ENCODE measurements at regions not wholly inside any gene's neighbourhood (a gene's known extent, or its start where the extent isn't known, plus 50 kb on each side); places are given as distances from the start of the nearest gene placed in this dataset.

DNA sequence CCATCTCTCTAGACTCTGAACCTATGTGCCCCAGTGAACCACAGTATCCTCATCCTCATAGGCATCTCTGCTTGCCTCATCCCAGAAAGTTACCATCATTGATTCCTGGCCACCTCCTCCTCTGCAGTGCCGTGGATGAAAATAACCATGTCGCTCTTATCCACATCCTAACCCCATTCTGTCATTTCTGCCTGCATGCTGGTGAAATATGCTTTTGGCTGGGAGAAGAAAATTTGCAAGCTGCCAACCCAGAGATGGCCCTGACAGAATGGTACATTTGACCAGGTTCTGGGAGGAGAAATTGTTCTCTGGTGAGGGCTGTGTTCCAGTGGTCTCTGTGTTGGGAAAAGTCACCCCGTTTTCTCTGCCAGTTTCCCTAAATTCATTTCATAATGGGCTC lies 149.7 kb downstream of the NMUR2 start:
- H3K9me3 ChIP-seq = no peaks in the 10 kb centered on the region
- H3K27ac ChIP-seq = no peak overlapping the region
- 72% methylated on average over 3 of the region's 3 CpGs for WGBS
- H3K27me3 ChIP-seq (replicated peaks; ENCODE audit: insufficient read depth) = no peaks in the 10 kb centered on the region
- H3K4me1 ChIP-seq (replicated peaks) = no peaks in the 10 kb centered on the region
- no peak for TF ChIP-seq POLR2A (IDR thresholded peaks at IDR 0.05)
- TF ChIP-seq POLR2AphosphoS5 (IDR thresholded peaks at IDR 0.05) = no peak
- TF ChIP-seq CTCF (IDR thresholded peaks at IDR 0.05) = no peak
- no peak overlapping the region for H3K4me3 ChIP-seq
- H3K36me3 ChIP-seq = no peaks in the 10 kb centered on the region
- intact Hi-C loops (cut with DNase I) = no loop called here
- no peak for DNase-seq (ENCODE audit: low spot score)

- intact Hi-C loops (cut with DNase I) = no loop called here
- Histone ChIP-seq H3K36me3 (no peaks in the 10 kb centered on the region), H3K4me3 (no peak overlapping the region), H3K27me3 (replicated peaks; ENCODE audit: insufficient read depth) (no peaks in the 10 kb centered on the region), H3K4me1 (replicated peaks) (no peaks in the 10 kb centered on the region), H3K9me3 (no peaks in the 10 kb centered on the region), H3K27ac (no peak overlapping the region)
- no peak for DNase-seq (ENCODE audit: low spot score)
- WGBS = 84% methylated on average over 2 of the region's 2 CpGs
- TF ChIP-seq POLR2A (IDR thresholded peaks at IDR 0.05) (no peak), POLR2AphosphoS5 (IDR thresholded peaks at IDR 0.05) (no peak), CTCF (IDR thresholded peaks at IDR 0.05) (no peak)
These were observed 157.2 kb downstream of the NMUR2 start for GRCh38 chr5:152247850-152248385.

- TF ChIP-seq POLR2A (IDR thresholded peaks at IDR 0.05) (no peak), POLR2AphosphoS5 (IDR thresholded peaks at IDR 0.05) (no peak), CTCF (IDR thresholded peaks at IDR 0.05) (no peak)
- Histone ChIP-seq H3K36me3 (no peaks in the 10 kb centered on the region), H3K4me1 (replicated peaks) (no peaks in the 10 kb centered on the region), H3K27ac (no peak overlapping the region), H3K27me3 (replicated peaks; ENCODE audit: insufficient read depth) (no peaks in the 10 kb centered on the region), H3K9me3 (no peaks in the 10 kb centered on the region), H3K4me3 (no peak overlapping the region)
- no peak for DNase-seq (ENCODE audit: low spot score)
- 16% methylated on average over 5 of the region's 5 CpGs for WGBS
- intact Hi-C loops (cut with DNase I) = no loop called here
These were observed 158.7 kb downstream of the NMUR2 start for GRCh38 chr5:152246401-152246800.

DNA sequence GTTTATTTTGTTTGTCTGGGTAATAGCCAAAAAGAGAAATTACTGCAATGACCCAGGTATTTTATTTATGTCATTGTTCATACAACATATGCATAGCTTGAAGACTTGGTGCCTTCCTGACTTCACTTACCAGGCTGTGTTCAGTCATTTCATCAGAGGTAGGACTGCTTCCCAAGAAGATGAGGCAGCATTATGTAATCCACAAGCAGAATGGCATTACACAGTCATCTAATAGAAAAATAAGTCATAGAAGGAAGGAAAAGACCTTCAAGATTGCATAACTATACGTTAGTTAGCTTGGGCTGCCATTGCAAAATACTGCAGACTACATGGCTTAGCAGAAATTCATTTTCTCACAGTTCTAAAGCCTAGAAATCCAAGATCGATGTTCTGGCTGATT lies 167.5 kb downstream of the NMUR2 start:
- intact Hi-C loops (cut with DNase I) = no loop called here
- H3K4me3 ChIP-seq = no peak overlapping the region
- H3K27ac ChIP-seq = no peak overlapping the region
- no peak for TF ChIP-seq POLR2A (IDR thresholded peaks at IDR 0.05)
- no peaks in the 10 kb centered on the region for H3K27me3 ChIP-seq (replicated peaks; ENCODE audit: insufficient read depth)
- no peaks in the 10 kb centered on the region for H3K9me3 ChIP-seq
- DNase-seq (ENCODE audit: low spot score) = no peak
- no peaks in the 10 kb centered on the region for H3K36me3 ChIP-seq
- WGBS = 76% methylated on average over 2 of the region's 2 CpGs
- H3K4me1 ChIP-seq (replicated peaks) = no peaks in the 10 kb centered on the region

GRCh38 chr5:152226191-152226590 lies 178.9 kb downstream of the NMUR2 start:
- intact Hi-C loops (cut with DNase I) = no loop called here
- H3K4me1 ChIP-seq (replicated peaks) = no peaks in the 10 kb centered on the region
- no peaks in the 10 kb centered on the region for H3K9me3 ChIP-seq
- no peak for DNase-seq (ENCODE audit: low spot score)
- no peak overlapping the region for H3K27ac ChIP-seq
- no peaks in the 10 kb centered on the region for H3K36me3 ChIP-seq
- no peak overlapping the region for H3K4me3 ChIP-seq
- TF ChIP-seq POLR2AphosphoS5 (IDR thresholded peaks at IDR 0.05) (no peak), POLR2A (IDR thresholded peaks at IDR 0.05) (no peak), CTCF (IDR thresholded peaks at IDR 0.05) (no peak)
- H3K27me3 ChIP-seq (replicated peaks; ENCODE audit: insufficient read depth) = no peaks in the 10 kb centered on the region
- 44% methylated on average over 7 of the region's 7 CpGs for WGBS
